B cell (primary cell): ENCODE measurements at regions not wholly inside any gene's neighbourhood (a gene's known extent, or its start where the extent isn't known, plus 50 kb on each side); places are given as distances from the start of the nearest gene placed in this dataset.

Source experiments
- CTCF ChIP-seq: fragments of 200-600 bp; IDR thresholded peaks from one replicate; pipeline ENCODE4 v1.8.0; 2022; ENCODE audit warnings: antibody characterized with exemption, mild to moderate bottlenecking
- EZH2 ChIP-seq: IDR thresholded peaks from 2 replicates; pipeline ENCODE4 v1.6.1; 2012; ENCODE audit warnings: borderline replicate concordance, low read depth, mild to moderate bottlenecking, moderate library complexity, low read length; ENCODE audit not compliant: insufficient read depth, poor library complexity, severe bottlenecking

GRCh38 chr20:11140359-11140758 is 466.6 kb upstream of the JAG1 start:
- TF ChIP-seq CTCF (no peak), EZH2 (no peak)
